H54 (cell line): ENCODE measurements at regions not wholly inside any gene's neighbourhood (a gene's known extent, or its start where the extent isn't known, plus 50 kb on each side); places are given as distances from the start of the nearest gene placed in this dataset.
A peak's percentile ranks its signal among the peaks of the same experiment; 100 is the strongest.

Experiments used
- DNase-seq: peaks from one replicate; pipeline ENCODE4 v3.0.0; 2011; ENCODE audit warnings: low spot score, mixed read lengths; ENCODE audit not compliant: insufficient read length
- FAIRE-seq: peaks from 3 replicates; lab custom pipeline; 2011; peaks lifted over from hg19 to GRCh38; lab: Jason Lieb, UNC
- POLR2A ChIP-seq: IDR thresholded peaks from 2 replicates; pipeline ENCODE4 v1.6.1; 2011; ENCODE audit warnings: low read depth, mild to moderate bottlenecking, low read length

- DNase-seq (no peak), FAIRE-seq (no peak)
- TF ChIP-seq POLR2A = no peak
These were observed 710.6 kb downstream of the TRAM1L1 start for GRCh38 chr4:116374815-116375214.

- no peak for DNase-seq
- TF ChIP-seq POLR2A = no peak
- no peak for FAIRE-seq
These were observed 722.8 kb downstream of the TRAM1L1 start for GRCh38 chr4:116362583-116362982.

DNA sequence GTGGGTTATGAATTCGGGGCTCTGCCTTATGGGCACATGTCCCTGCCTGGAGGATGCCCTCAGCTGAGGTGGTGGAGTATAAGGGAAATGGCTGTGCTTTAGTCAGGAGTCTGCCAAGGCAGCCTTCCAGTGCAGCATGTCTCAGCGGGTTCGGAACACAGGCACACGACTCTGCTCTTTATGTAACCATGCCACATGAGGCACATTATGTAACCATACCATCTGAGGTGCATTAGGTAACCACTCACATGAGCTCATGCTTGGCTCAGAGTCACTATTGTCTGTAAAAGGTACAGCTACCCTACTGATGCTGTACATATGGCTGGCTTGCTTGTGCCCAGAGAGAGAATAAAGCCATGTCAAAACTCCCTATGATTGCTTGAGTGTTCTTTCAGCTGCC lies 723.6 kb downstream of the TRAM1L1 start:
- no peak for TF ChIP-seq POLR2A
- DNase-seq (no peak), FAIRE-seq (no peak)

DNA sequence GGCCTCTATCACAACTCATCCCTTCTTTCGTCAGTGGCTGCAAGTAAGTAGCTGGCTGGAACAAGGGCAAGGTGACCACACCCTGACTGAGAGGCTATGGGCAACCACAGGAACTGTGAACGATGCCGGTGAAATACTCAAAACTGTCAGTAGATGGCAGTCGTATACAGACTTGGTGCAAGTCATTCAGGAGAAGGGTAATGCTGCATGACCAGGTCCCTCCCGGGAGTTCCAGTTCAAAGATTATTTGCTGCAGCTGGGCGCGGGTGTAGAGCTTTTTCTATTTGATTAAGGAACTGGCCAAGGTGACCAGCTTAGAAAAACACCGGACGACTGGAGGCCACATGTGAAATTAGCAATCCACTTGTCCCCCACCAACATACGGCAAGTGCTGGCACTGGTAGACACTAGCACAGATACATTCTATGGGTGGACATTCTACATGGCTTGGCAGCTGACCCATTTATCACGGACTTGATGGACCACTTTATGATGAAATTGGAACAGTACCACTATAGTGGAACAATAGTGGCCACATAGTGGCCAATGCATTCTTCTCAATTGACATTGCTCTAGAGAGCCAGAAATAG lies 726.6 kb downstream of the TRAM1L1 start:
- no peak for TF ChIP-seq POLR2A
- FAIRE-seq (peak; percentile 87), DNase-seq (peak; percentile 18)

DNA sequence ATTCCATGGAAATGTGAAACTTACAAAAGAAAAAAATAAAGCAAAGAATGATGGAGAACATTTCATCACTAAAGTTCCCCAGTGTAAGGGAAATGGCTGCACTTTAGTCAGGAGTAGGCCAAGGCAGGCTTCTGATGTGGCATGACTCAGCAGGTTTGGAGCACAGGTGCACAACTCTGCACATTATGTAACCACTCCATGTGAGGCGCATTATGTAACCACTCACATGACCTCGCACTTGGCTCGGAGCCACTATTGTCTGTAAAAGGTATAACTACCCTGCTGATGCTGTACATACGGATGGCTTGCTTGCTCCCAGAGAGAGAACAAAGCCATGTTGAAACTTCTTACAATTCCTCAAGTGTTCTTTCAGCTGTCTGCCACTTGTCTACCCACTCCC lies 727.6 kb downstream of the TRAM1L1 start:
- no peak for FAIRE-seq
- DNase-seq = no peak
- no peak for TF ChIP-seq POLR2A

DNA sequence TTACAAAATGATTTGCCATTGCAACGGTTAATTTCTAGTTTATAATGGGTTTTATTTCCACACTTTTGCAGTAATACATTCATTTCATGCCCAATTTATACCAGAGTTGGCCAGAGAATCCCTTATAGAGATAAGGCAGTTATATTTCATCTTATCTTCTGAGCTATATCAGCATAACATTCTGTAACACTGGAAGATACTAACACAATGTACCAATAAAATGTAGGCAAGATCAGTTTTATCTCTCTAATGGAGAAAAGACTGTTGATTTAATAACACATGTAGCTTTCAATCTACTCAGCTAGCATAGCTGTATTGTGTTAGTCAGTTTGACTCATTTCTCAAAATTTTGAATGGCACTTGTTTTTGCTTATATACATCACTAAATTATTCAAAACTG lies 738.6 kb downstream of the TRAM1L1 start:
- TF ChIP-seq POLR2A = no peak
- FAIRE-seq = no peak
- DNase-seq = no peak

GRCh38 chr4:116343809-116344208 lies 741.6 kb downstream of the TRAM1L1 start:
- DNase-seq = no peak
- FAIRE-seq = no peak
- TF ChIP-seq POLR2A = no peak

DNA sequence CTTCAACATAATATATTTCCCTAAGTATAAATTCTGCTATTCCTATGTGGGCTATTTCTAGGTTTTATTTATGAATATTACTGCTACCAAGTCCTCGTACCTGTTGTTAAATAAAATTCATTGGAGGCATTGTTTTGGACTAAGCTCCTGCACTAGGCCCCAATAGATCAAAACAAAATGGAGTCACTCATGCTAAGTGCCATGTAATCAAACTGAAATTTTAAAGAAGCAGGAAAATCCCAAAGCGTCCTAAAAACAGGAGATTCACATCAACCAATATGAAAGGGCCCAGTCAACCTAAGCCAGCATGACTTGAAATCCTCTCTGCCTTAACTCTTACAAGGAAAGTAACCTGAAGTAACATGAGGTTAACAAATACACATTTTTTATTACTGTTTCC lies 743.2 kb downstream of the TRAM1L1 start:
- FAIRE-seq = no peak
- no peak for DNase-seq
- TF ChIP-seq POLR2A = no peak

- DNase-seq (no peak), FAIRE-seq (no peak)
- TF ChIP-seq POLR2A = no peak
These were observed 752.9 kb downstream of the TRAM1L1 start for GRCh38 chr4:116332508-116332907.

DNA sequence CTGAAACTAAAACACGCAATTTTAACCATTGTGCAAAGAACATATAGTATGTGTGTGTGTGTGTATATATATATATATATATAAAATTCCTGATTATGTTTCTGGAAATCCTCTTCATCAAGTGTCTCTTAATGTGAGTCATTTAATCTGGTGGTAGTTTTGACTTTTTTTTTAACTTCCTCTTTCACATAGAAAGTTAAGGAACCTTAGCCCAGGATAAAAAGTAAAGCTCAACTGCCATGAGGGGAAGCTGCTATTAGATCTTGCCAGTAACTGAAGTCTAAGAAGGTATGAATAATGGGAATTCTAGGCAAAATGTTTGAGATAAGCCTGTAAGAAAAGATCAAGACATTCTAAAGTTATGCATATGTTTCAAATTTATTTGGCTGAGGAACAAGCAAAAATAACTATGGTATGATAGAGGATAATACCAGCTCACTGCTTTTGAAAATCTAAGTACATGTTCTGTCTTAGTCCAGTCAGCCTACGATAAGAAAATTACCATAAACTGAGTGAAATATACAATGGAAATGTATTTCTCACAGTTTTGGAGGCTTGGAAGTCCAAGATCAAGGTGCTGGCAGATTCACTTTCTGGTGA lies 757.0 kb downstream of the TRAM1L1 start:
- FAIRE-seq (no peak), DNase-seq (no peak)
- no peak for TF ChIP-seq POLR2A

DNA sequence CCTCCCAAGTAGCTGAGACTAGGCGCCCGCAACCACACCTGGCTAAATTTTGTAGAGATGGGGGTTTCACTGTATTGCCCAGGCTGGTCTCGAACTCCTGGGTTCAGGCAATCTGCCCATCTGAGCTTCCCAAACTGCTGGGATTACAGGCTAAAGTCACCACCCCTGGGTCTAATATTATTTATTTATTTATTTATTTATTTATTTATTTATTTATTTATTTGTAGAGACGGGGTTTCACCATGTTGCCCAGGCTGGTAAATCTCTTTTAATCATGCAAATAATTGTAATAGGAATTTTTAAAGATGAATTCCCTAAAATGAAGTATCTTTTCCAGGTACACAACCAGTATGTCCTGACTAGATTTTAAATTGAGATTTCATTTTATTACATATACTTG lies 761.8 kb downstream of the TRAM1L1 start:
- FAIRE-seq (no peak), DNase-seq (no peak)
- TF ChIP-seq POLR2A = no peak

DNA sequence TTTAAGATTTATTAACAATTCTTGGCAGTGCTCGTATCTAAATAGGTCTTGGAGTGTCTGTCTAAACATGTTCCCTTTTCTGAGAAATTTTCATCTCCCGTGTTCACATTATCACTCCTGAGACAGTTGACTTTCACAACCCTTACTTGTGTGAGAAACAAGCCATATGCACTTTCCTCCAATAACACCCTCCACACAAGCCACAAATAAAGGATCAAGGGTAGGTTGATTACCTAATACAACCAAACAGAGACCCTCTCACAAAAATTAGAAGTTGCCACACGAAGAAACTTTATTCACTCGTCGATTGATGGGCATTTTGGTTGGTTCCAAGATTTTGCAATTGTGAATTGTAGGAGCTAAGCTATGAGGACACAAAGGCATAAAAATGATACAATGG lies 763.9 kb downstream of the TRAM1L1 start:
- TF ChIP-seq POLR2A = no peak
- no peak for FAIRE-seq
- DNase-seq = no peak

DNA sequence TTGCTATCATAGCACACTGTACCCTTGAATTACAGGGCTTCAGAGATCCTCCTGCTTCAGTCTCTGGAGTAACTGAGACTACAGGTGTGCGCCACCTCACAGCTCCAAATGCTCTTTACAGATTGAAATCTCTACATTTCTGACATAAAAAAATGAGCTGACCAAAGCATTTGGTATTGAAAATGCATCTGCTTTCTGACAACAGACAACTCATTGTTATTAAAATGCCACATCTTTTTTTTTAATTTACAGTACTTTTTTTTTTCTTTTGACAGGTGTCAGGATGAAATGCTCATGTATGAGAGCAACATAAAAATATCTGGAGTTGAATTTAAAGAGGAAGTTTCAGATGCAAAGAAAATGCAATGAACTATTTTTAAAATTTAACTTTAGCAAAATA lies 764.5 kb downstream of the TRAM1L1 start:
- no peak for TF ChIP-seq POLR2A
- no peak for DNase-seq
- no peak for FAIRE-seq

GRCh38 chr4:116303736-116304188 lies 781.6 kb downstream of the TRAM1L1 start:
- no peak for TF ChIP-seq POLR2A
- FAIRE-seq = no peak

GRCh38 chr4:116302990-116303735 lies 782.2 kb downstream of the TRAM1L1 start:
- FAIRE-seq = no peak
- DNase-seq = no peak
- TF ChIP-seq POLR2A = no peak

More at GRCh38 chr4:116303736-116304188, 781.6 kb downstream of the TRAM1L1 start:
- DNase-seq = no peak

DNA sequence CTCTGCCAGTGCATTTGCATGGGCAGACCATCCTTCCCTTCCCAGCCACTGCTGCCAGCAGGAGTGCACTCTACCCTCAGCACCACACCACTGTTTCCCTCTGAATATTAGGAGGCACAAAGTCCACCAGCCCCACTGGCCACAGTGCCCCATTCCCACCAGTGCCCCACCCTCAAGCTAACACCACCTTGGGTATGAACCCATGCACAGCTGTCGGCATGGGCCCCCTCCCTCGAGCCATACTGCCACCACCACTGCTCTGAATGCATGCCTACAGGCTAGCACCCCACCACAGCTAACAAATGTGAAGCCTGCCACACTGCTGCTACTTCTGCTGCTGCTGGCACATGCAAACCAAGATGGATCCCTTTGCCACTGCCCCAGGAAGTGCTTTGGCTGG lies 810.4 kb downstream of the TRAM1L1 start:
- DNase-seq (no peak), FAIRE-seq (no peak)
- TF ChIP-seq POLR2A = no peak
